ENCODE measurements at regions not wholly inside any gene's neighbourhood (a gene's known extent, or its start where the extent isn't known, plus 50 kb on each side); places are given as distances from the start of the nearest gene placed in this dataset.

DNA sequence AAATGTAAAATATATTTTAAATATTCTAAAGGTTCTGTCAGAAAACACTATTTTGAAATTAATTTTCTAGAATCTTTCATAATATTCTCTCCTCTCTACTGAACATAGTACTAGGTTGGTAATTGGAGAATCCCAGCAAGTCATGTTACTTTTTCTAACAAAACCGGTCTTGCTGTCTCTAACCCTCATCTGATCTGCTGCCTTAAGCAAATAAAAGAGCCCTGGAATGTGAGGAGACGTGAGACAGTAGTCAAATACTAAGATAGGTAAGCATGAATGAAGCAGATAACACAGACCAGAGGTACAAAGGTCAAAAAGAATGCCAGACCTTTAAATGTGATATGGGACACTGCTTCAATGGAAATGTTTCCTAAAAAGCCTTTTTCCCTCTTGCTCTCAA lies 462.4 kb upstream of the NUPR2 start:
- TF ChIP-seq, protein P1, sequence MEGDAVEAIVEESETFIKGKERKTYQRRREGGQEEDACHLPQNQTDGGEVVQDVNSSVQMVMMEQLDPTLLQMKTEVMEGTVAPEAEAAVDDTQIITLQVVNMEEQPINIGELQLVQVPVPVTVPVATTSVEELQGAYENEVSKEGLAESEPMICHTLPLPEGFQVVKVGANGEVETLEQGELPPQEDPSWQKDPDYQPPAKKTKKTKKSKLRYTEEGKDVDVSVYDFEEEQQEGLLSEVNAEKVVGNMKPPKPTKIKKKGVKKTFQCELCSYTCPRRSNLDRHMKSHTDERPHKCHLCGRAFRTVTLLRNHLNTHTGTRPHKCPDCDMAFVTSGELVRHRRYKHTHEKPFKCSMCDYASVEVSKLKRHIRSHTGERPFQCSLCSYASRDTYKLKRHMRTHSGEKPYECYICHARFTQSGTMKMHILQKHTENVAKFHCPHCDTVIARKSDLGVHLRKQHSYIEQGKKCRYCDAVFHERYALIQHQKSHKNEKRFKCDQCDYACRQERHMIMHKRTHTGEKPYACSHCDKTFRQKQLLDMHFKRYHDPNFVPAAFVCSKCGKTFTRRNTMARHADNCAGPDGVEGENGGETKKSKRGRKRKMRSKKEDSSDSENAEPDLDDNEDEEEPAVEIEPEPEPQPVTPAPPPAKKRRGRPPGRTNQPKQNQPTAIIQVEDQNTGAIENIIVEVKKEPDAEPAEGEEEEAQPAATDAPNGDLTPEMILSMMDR (IDR thresholded peaks at IDR 0.05 in 4 of 5, conservative IDR thresholded peaks at IDR 0.05 in 1 of 5), result no peak
- TF ChIP-seq POLR2A (IDR thresholded peaks at IDR 0.05), result no peak
